COLO668 (cell line): ENCODE measurements at regions not wholly inside any gene's neighbourhood (a gene's known extent, or its start where the extent isn't known, plus 50 kb on each side); places are given as distances from the start of the nearest gene placed in this dataset.
"Not testable (repeated sequence)": the region's sequence is repeated elsewhere in the genome, so short reads cannot be mapped to it uniquely, and the experiment has no call there.

Experiments
- DNase-seq: peaks from one replicate; lab custom pipeline; 2025; ENCODE audit not compliant: unreplicated experiment; lab: John Stamatoyannopoulos, UW

DNA sequence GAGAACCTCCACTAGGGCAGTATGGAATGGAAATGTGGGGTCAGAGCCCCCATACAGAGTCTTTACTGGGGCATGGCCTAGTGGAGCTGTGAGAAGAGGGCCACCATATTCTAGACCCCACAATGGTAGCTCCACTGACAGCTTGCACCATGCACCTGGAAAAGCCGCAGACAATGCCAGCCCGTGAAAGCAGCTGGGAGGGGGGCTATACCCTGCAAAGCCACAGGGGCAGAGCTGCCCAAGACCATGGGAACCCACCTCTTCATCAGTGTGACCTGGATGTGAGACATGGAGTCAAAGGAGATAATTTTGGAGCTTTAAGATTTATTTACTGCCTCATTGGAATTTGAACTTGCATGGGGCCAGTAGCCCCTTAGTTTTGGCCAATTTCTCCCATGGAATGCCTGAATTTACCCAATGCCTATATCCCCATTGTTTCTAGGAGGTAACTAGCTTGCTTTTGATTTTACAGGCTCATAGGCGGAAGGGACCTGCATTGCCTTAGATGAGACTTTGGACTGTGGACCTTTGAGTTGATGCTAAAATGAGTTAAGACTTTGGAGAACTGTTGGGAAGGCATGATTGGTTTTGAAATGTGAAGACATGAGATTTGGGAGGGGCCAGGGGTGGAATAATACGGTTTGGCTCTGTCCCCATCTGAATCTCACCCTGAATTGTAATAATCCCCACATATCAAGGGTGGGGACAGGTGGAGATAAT lies 89.4 kb upstream of the MAMLD1 start:
- DNase-seq: not testable (repeated sequence)

- DNase-seq: no peak
These were observed 80.2 kb upstream of the MAMLD1 start for GRCh38 chrX:150282953-150283352.

DNA sequence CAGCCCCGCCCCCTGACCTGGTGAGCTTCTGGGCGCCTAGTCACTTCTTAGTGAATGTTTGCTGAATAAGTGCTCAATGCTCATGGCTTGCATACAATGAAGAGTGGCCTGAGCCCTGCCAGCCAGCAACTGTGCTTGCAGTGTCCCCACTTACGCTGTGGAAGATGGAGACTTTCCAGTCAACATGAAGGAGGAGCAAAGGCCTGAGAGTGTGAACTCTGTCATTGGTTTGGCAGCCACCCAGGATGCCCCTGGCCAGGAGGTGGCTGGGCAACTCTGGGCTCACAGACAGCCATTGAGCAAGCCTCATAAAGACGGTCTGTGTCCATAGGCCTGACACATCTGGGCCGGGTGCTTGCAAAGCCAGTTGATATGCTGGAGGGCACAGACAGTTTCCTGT lies 72.1 kb upstream of the MAMLD1 start:
- no peak for DNase-seq

DNA sequence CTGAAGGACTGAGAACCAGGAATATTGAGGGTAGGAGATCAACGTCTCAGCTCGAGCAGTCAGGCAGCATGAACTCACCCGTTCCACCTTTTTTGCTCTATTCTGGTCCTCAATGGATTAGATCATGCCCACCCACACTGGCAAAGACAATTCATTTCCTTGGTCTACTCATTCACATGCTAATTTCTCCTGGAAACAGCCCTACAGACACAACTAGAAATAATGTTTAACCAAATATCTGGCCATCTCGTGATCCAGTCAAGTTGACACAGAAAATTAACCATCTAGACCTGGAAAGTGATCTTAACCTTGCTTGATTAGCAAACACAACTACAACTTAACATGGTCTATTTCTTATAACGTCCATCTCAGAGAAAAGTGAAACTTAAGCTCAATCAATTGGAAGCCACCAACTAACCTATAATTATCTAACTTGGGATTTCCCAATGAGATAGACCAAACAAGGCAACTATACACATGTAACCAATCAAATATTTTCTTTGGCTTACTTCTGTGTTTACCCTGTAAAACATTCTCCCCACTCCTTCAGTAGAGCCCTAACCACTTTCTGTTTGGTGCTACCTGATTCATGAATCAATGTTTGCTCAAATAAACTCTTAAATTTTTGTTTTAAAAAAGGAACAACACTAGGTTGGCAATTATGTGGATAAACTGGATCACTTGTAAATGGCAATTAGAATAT lies 69.7 kb upstream of the MAMLD1 start:
- no peak for DNase-seq

DNA sequence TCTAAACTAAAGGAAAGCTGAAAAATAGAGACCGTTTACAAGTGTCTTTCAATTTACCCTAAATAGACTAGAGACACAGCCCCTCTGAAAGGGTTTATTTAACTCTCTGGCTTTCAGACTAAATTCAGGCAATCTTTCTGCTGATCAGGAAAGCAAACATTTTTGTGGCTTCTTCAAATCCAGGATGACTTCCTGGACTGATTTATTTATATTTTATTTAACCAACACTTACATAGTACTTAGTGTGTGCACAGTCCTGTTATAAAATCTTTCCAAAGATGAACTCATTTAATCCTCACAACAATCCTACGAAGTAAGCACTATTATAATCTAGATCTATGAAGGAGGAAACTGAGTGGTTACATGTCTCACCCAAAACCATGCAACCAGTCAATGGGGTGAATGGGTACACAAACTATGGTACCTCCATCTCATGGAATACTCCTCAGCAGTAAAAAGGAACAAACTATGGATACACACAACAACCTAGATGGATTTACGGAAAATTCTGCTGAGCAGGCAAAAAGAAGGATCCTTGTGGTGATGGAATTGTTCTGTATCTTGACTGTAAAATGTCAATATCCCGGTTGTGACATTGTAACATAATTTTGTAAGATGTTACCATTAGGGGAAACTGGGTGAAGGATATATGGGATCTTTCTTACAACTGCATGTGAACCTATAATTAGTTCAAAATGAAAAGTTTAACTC lies 64.1 kb upstream of the MAMLD1 start:
- no peak for DNase-seq

- DNase-seq: no peak
These were observed 63.5 kb upstream of the MAMLD1 start for GRCh38 chrX:150299579-150299978.

DNA sequence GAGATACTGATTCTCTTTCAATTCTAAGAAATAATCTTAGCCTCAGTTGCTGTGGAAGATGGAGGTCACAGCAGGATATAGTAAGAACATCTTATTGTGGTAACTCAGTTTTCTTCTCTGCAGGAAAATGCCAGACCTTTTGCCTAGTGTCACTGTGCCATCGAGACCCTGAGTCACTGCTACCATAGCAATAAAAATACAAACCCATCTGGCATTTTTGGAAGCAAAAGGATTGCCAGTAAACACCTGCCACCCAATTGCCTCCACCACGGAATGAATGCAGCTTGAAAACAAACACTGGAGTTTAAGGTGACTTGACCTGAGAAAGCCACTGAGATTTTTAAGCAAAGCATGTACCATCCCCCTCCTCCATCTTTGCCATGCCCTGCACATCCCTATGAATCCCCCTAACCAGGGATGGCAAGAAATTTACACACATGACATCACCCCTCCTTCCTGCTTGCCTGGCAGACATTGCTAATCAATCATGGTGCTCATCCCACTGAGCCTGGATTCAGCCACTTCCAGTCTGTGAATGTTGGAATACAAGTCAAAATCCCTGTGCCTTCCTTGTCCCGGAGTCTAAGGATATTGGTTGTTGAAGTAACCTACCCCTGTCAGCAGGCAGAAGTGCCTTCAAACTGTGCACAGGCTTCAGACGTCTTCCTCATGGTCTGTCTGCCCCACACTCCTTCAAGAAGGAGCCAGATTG lies 59.6 kb upstream of the MAMLD1 start:
- no peak for DNase-seq

GRCh38 chrX:150306002-150306401 lies 57.1 kb upstream of the MAMLD1 start:
- DNase-seq: no peak

- DNase-seq: no peak
These were observed 55.1 kb upstream of the MAMLD1 start for GRCh38 chrX:150308041-150308440.

DNA sequence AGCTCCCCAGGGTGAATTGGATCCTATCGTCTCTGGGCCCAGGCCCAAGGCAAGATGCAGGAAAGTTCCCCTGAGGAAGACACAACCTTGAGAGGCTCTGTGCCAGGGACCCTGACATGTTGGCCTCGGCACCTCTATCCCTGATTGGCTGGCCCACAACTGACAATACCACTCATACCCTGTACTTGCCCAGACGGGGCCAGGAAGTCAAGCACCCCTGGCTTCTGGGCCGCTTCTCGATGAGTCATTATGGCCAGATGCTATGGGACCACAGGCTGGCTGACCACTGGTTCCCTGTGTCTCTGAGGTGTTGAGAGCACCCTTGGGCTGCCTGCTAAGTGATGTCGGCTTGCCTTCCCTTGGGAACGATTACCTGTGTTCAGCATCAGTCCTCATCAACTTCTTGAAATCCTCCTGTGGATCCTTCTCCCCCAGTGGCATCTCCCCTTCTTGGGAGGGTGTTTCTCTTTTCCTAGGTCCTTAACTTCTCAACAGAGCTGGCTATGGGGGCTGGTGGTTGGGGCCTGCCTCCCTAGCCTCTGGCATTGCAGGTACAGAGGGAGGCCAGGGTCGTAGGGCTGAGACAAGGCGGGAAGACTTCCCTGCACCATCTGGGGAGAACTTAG lies 54.5 kb upstream of the MAMLD1 start:
- no peak for DNase-seq

- DNase-seq: no peak
These were observed 52.7 kb upstream of the MAMLD1 start for GRCh38 chrX:150310417-150310816.

DNA sequence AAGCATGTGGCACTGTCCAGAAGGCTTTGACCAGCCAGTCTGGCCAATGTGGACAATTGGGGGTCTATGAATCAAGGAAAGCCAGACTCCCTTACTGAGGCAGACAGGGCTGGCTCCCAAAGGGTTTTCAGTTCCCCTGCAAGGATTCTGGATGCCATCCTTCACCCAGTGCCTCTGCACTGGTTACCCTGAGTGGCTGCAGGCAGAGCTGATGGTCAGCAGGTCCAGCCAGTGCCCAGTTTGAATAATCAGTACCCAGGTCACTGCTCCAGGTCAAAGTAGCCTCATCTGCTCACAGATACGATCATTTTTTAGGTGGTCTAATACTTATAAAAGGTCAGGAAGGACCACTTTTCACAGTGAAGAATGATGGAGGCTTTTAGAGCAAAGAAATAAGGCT lies 52.2 kb upstream of the MAMLD1 start:
- no peak for DNase-seq

DNA sequence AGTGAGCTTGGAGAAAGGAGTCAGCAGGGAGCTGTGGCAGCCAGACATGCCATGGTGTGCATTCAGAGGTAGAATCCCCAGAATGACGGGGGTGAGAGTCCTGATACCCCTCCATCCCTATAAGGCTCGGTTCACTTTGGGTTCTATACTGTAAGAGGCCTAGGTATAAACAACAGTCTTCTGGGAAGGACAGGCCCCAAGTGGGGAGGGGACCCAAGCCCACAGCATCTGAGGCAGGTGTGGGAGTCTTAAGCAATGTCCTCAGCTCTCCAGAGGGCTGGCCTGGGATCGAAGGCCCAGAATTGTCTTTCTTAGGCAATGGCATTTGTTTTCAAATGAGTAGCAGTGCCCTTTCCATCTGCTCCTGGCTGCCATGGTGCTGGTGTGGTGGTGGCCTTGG lies 50.2 kb upstream of the MAMLD1 start:
- DNase-seq: no peak
